Breast epithelium (tissue), 3 donors: ENCODE measurements at regions not wholly inside any gene's neighbourhood (a gene's known extent, or its start where the extent isn't known, plus 50 kb on each side); places are given as distances from the start of the nearest gene placed in this dataset.

Source experiments
- CTCF ChIP-seq, 3 donors: fragments of 450-650 bp; IDR thresholded peaks; one replicate each; pipeline ENCODE4 v1.5.1; 2016 to 2017; ENCODE audit warnings: antibody characterized with exemption in 3 of 3, mild to moderate bottlenecking in 3 of 3, moderate library complexity in 3 of 3
- POLR2AphosphoS5 ChIP-seq, 3 donors: sonication (generic); formaldehyde crosslinking; IDR thresholded peaks; one replicate each; pipeline ENCODE4 v1.6.1; 2017; ENCODE audit warnings: antibody characterized with exemption in 3 of 3

- TF ChIP-seq POLR2AphosphoS5 (IDR thresholded peaks at IDR 0.05) (no peak), CTCF (IDR thresholded peaks at IDR 0.05) (no peak)
Measured at GRCh38 chr3:165459924-165460835, 264.0 kb upstream of the SLITRK3 start.
